OCI-LY3 (cell line): ENCODE measurements at regions not wholly inside any gene's neighbourhood (a gene's known extent, or its start where the extent isn't known, plus 50 kb on each side); places are given as distances from the start of the nearest gene placed in this dataset.

Experiments
- CTCF ChIP-seq: fragments of 200-600, 300-600 bp; sonication (generic); IDR thresholded peaks from 2 replicates; pipeline ENCODE4 v1.5.1; 2014; ENCODE audit warnings: antibody characterized with exemption, low read length, low read depth
- EZH2phosphoT487 ChIP-seq: fragments of 200-600 bp; shearing (Covaris generic); IDR thresholded peaks from 2 replicates; pipeline ENCODE4 v1.6.1; 2018; ENCODE audit warnings: antibody characterized with exemption, mixed run types, low read depth

- no peak for TF ChIP-seq CTCF
- no peak for TF ChIP-seq EZH2phosphoT487
These were observed 1494.6 kb upstream of the DDX18 start for GRCh38 chr2:116319935-116320334.
